ENCODE measurements at regions not wholly inside any gene's neighbourhood (a gene's known extent, or its start where the extent isn't known, plus 50 kb on each side); places are given as distances from the start of the nearest gene placed in this dataset.

GRCh38 chr6:76416821-76417605 lies 344.6 kb upstream of the IMPG1 start:
- no peak for DNase-seq (ENCODE audit: low spot score)

- no peak for DNase-seq (ENCODE audit: low spot score)
Measured at GRCh38 chr6:76403064-76403463, 330.6 kb upstream of the IMPG1 start.

GRCh38 chr6:76397966-76398365 lies 325.5 kb upstream of the IMPG1 start:
- DNase-seq (ENCODE audit: low spot score), result no peak

GRCh38 chr6:76382201-76382600 lies 309.7 kb upstream of the IMPG1 start:
- DNase-seq (ENCODE audit: low spot score), result no peak

GRCh38 chr6:76381612-76382011 lies 309.1 kb upstream of the IMPG1 start:
- no peak for DNase-seq (ENCODE audit: low spot score)

GRCh38 chr6:76351275-76351674 lies 278.8 kb upstream of the IMPG1 start:
- no peak for DNase-seq (ENCODE audit: low spot score)

GRCh38 chr6:76347539-76347938 lies 275.1 kb upstream of the IMPG1 start:
- no peak for DNase-seq (ENCODE audit: low spot score)

GRCh38 chr6:76342611-76343160 lies 270.2 kb upstream of the IMPG1 start:
- DNase-seq (ENCODE audit: low spot score), result no peak

- DNase-seq (ENCODE audit: low spot score), result no peak
Measured at GRCh38 chr6:76330031-76330430, 257.6 kb upstream of the IMPG1 start.

- no peak for DNase-seq (ENCODE audit: low spot score)
Measured at GRCh38 chr6:76326871-76327270, 254.4 kb upstream of the IMPG1 start.
